ENCODE measurements at regions not wholly inside any gene's neighbourhood (a gene's known extent, or its start where the extent isn't known, plus 50 kb on each side); places are given as distances from the start of the nearest gene placed in this dataset.

- Histone ChIP-seq H3K36me3 (replicated peaks in 1 of 2; ENCODE audit: control insufficient read depth in 1 of 2, insufficient read depth in 2 of 2, low read length in 2 of 2) (no peaks in the 10 kb centered on the region), H3K4me3 (replicated peaks in 1 of 3; ENCODE audit: low read depth in 2 of 3, low read length in 3 of 3) (peak overlapping the region in 1 of 3 experiments; percentile 28), H3K9ac (ENCODE audit: insufficient read depth, low read length, poor library complexity, severe bottlenecking) (no peak overlapping the region), H4K20me1 (ENCODE audit: insufficient read depth, low read length) (no peaks in the 10 kb centered on the region), H3K4me1 (ENCODE audit: control insufficient read depth in 1 of 2, insufficient read depth in 2 of 2, low read length in 2 of 2) (peaks cover 21 to 25% of the 10 kb centered on the region in 2 donors), H2AFZ (ENCODE audit: insufficient read depth, low read depth, low read length, poor library complexity, severe bottlenecking) (no peak overlapping the region), H3K4me2 (replicated peaks; ENCODE audit: extremely low read depth, low read length, poor library complexity, severe bottlenecking) (no peak overlapping the region), H3K79me2 (ENCODE audit: insufficient read depth, low read length) (no peaks in the 10 kb centered on the region), H3K27ac (ENCODE audit: low read depth in 1 of 2, low read length in 2 of 2) (no peak overlapping the region), H3K9me3 (replicated peaks in 1 of 2; ENCODE audit: control insufficient read depth in 1 of 2, insufficient read depth in 1 of 2, low read length in 2 of 2) (peaks cover 14 to 39% of the 10 kb centered on the region in 2 donors), H3K27me3 (ENCODE audit: control insufficient read depth in 2 of 2, insufficient read depth in 2 of 2, low read length in 2 of 2) (peaks cover 46 to 73% of the 10 kb centered on the region in 2 donors)
- Mint-ChIP-seq H3K4me1 (peaks cover 14% of the 10 kb centered on the region), H3K9me3 (peaks cover 20 to 39% (median 26%) of the 10 kb centered on the region in 7 donors), H3K27ac (peak overlapping the region in 2 of 7 donors; percentile 55 to 61), H3K36me3 (no peaks in the 10 kb centered on the region), H3K27me3 (ENCODE audit: low read depth in 3 of 3) (peaks cover 31 to 76% (median 76%) of the 10 kb centered on the region in 3 donors), H3K4me3 (no peak overlapping the region)
- intact Hi-C loops (cut with micrococcal nuclease), result no loop called here
- TF ChIP-seq CTCF (IDR thresholded peaks at IDR 0.05), result no peak
- WGBS (ENCODE audit: insufficient coverage), result 88% methylated on average over 4 of the region's 7 CpGs
- DNase-seq, result peak; percentile 18 to 77 (median 23)
These were observed 52.1 kb upstream of the PPFIA2 start for GRCh38 chr12:81811061-81811777.

- H3K27me3 Mint-ChIP-seq (ENCODE audit: low read depth in 3 of 3), result peaks cover 32 to 74% (median 67%) of the 10 kb centered on the region in 3 donors
- peaks cover 21 to 25% of the 10 kb centered on the region in 2 donors for H3K4me1 ChIP-seq (ENCODE audit: control insufficient read depth in 1 of 2, insufficient read depth in 2 of 2, low read length in 2 of 2)
These were observed 50.9 kb upstream of the PPFIA2 start for GRCh38 chr12:81809829-81810595.

More at GRCh38 chr12:81809829-81810595, 50.9 kb upstream of the PPFIA2 start:
- Histone ChIP-seq H3K9ac (ENCODE audit: insufficient read depth, low read length, poor library complexity, severe bottlenecking) (no peak overlapping the region), H3K4me2 (replicated peaks; ENCODE audit: extremely low read depth, low read length, poor library complexity, severe bottlenecking) (peak overlapping the region; percentile 13), H3K4me3 (replicated peaks in 1 of 3; ENCODE audit: low read depth in 2 of 3, low read length in 3 of 3) (peak overlapping the region in 1 of 3 experiments; percentile 17), H3K27me3 (ENCODE audit: control insufficient read depth in 2 of 2, insufficient read depth in 2 of 2, low read length in 2 of 2) (peaks cover 53 to 77% of the 10 kb centered on the region in 2 donors), H3K27ac (ENCODE audit: low read depth in 1 of 2, low read length in 2 of 2) (peak overlapping the region in 1 of 2 donors; percentile 20), H2AFZ (ENCODE audit: insufficient read depth, low read depth, low read length, poor library complexity, severe bottlenecking) (no peak overlapping the region), H3K79me2 (ENCODE audit: insufficient read depth, low read length) (no peaks in the 10 kb centered on the region), H3K36me3 (replicated peaks in 1 of 2; ENCODE audit: control insufficient read depth in 1 of 2, insufficient read depth in 2 of 2, low read length in 2 of 2) (no peaks in the 10 kb centered on the region), H4K20me1 (ENCODE audit: insufficient read depth, low read length) (no peaks in the 10 kb centered on the region), H3K9me3 (replicated peaks in 1 of 2; ENCODE audit: control insufficient read depth in 1 of 2, insufficient read depth in 1 of 2, low read length in 2 of 2) (peaks cover 14 to 38% of the 10 kb centered on the region in 2 donors)
- Mint-ChIP-seq H3K4me1 (peaks cover 14% of the 10 kb centered on the region), H3K4me3 (peak overlapping the region in 1 of 2 donors; percentile 53), H3K9me3 (peaks cover 18 to 33% (median 27%) of the 10 kb centered on the region in 7 donors), H3K36me3 (no peaks in the 10 kb centered on the region), H3K27ac (peak overlapping the region in 5 of 7 donors; percentile 17 to 88 (median 85))
- intact Hi-C loops (cut with micrococcal nuclease), result loop anchor here in 1 of 2 donors (10.0 kb wide), 1 partner anchor 135 kb away; no protein-coding TSS in a partner anchor
- WGBS (ENCODE audit: insufficient coverage), result 30% methylated on average over 2 of the region's 4 CpGs
- no peak for TF ChIP-seq CTCF (IDR thresholded peaks at IDR 0.05)
- DNase-seq, result peak; percentile 52 to 82 (median 55)

Measured in CD14-positive monocyte (primary cell).